ENCODE measurements at regions not wholly inside any gene's neighbourhood (a gene's known extent, or its start where the extent isn't known, plus 50 kb on each side); places are given as distances from the start of the nearest gene placed in this dataset.

DNA sequence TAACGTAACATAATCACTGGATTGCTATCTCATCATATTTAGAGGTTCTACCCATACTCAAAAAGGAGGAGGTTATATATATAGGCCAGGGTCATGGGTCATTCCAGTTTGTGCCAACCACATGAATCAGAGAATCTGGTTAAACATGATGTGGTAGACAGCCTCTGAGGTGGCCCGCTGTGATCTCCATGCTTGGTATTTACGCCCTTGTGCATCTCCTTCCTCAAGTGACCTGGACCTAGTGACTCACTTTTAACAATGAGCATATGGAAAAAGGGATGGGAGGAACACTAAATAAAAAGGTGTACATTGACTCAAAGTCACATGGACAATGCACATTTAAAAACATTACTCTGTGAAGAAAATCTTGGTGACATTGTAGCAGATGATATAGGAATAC is 77.7 kb upstream of the CTNND2 start:
- H3K4me3 ChIP-seq (ENCODE audit: extremely low read depth in 1 of 4, insufficient read depth in 2 of 4, low read depth in 3 of 4, low read length in 4 of 4) = no peak overlapping the region
- ChIA-PET CTCF (ENCODE audit: partially characterized antibody) (no interaction called here), POLR2A (ENCODE audit: partially characterized antibody) (no interaction called here)
- H3K14ac ChIP-seq (ENCODE audit: insufficient read length) = no peak overlapping the region
- H2BK12ac ChIP-seq (ENCODE audit: low read depth, low read length) = no peak overlapping the region
- no peak for FAIRE-seq
- H3K23me2 ChIP-seq (ENCODE audit: low read depth, low read length) = no peaks in the 10 kb centered on the region
- H3K4me1 ChIP-seq (replicated peaks in 1 of 4; ENCODE audit: control insufficient read depth in 3 of 4, insufficient read depth in 4 of 4, low read length in 3 of 4) = no peaks in the 10 kb centered on the region
- no peak overlapping the region for H4K5ac ChIP-seq (ENCODE audit: insufficient read length, low read depth, low read length)
- no peaks in the 10 kb centered on the region for H3K79me1 ChIP-seq (ENCODE audit: low read depth, low read length)
- H4K91ac ChIP-seq (replicated peaks; ENCODE audit: insufficient read length, low read length) = no peak overlapping the region
- no peak overlapping the region for H3K23ac ChIP-seq (ENCODE audit: insufficient read length)
- H3K36me3 ChIP-seq (ENCODE audit: control insufficient read depth in 2 of 4, insufficient read depth in 4 of 4, low read length in 3 of 4) = no peaks in the 10 kb centered on the region
- H2AK5ac ChIP-seq (ENCODE audit: low read depth, low read length) = no peak overlapping the region
- no peak overlapping the region for H2BK5ac ChIP-seq (ENCODE audit: low read depth, low read length)
- no peak overlapping the region for H2AFZ ChIP-seq (ENCODE audit: low read length)
- H3K18ac ChIP-seq (ENCODE audit: extremely low read depth, low read length) = no peak overlapping the region
- no peak overlapping the region for H4K8ac ChIP-seq (ENCODE audit: extremely low read depth, insufficient read depth, low read length)
- H4K20me1 ChIP-seq (replicated peaks in 1 of 2; ENCODE audit: control insufficient read depth in 1 of 2, insufficient read depth in 2 of 2, low read length in 2 of 2) = no peaks in the 10 kb centered on the region
- no peaks in the 10 kb centered on the region for H3K27me3 ChIP-seq (replicated peaks in 1 of 4; ENCODE audit: control insufficient read depth in 3 of 4, extremely low read depth in 1 of 4, insufficient read depth in 3 of 4, low read length in 3 of 4)
- H3K9ac ChIP-seq (replicated peaks in 1 of 4; ENCODE audit: extremely low read depth in 1 of 4, low read depth in 3 of 4, low read length in 3 of 4) = no peak overlapping the region
- H3K4ac ChIP-seq (replicated peaks; ENCODE audit: insufficient read length, low read depth, low read length) = no peak overlapping the region
- H3K27ac ChIP-seq (ENCODE audit: low read depth, low read length) = no peak overlapping the region
- no peak overlapping the region for H2BK120ac ChIP-seq (replicated peaks; ENCODE audit: low read depth, low read length)
- no peaks in the 10 kb centered on the region for H3K9me3 ChIP-seq (ENCODE audit: insufficient read depth in 2 of 2, low read depth in 1 of 2, low read length in 1 of 2)
- H3K56ac ChIP-seq (replicated peaks; ENCODE audit: insufficient read length, low read depth, low read length) = no peak overlapping the region
- H2BK15ac ChIP-seq (ENCODE audit: low read length) = no peak overlapping the region
- H2BK20ac ChIP-seq (ENCODE audit: low read length) = no peak overlapping the region
- 95% methylated on average over 3 of the region's 3 CpGs; no CpG with 5 or more reads in 1 of the 2 experiments for WGBS, 2 experiments (ENCODE audit: extremely low coverage in 1 of 2, insufficient coverage in 1 of 2, insufficient read length in 1 of 2, insufficient replicate concordance in 2 of 2, low coverage in 1 of 2, low lambda C conversion rate in 2 of 2, missing lambda C conversion rate in 1 of 2)
- no peak for DNase-seq (ENCODE audit: low read depth in 1 of 2, low spot score in 2 of 2)
- H3K79me2 ChIP-seq (ENCODE audit: control insufficient read depth in 1 of 2, insufficient read depth in 2 of 2, low read length in 2 of 2) = no peaks in the 10 kb centered on the region
- no peak overlapping the region for H3K4me2 ChIP-seq (ENCODE audit: insufficient read depth in 1 of 2, low read depth in 2 of 2, low read length in 2 of 2)
- TF ChIP-seq PHF8 (conservative IDR thresholded peaks at IDR 0.05; ENCODE audit: low read depth, low read length) (no peak), CBX8 (IDR thresholded peaks at IDR 0.05; ENCODE audit: borderline replicate concordance, low read depth, low read length) (no peak), SP2 (IDR thresholded peaks at IDR 0.05; ENCODE audit: low read length) (no peak), TAF7 (optimal IDR thresholded peaks at IDR 0.05; ENCODE audit: borderline replicate concordance, low read depth, low read length) (no peak), CHD2 (IDR thresholded peaks at IDR 0.05; ENCODE audit: low read length) (no peak), YY1 (IDR thresholded peaks at IDR 0.05; ENCODE audit: low read depth, low read length) (no peak), POU5F1 (IDR thresholded peaks at IDR 0.05; ENCODE audit: low read depth, low read length) (no peak), GABPA (IDR thresholded peaks at IDR 0.05; ENCODE audit: borderline replicate concordance, insufficient read depth, low read length) (no peak)
- TF ChIP-seq, protein P1, sequence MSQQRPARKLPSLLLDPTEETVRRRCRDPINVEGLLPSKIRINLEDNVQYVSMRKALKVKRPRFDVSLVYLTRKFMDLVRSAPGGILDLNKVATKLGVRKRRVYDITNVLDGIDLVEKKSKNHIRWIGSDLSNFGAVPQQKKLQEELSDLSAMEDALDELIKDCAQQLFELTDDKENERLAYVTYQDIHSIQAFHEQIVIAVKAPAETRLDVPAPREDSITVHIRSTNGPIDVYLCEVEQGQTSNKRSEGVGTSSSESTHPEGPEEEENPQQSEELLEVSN (IDR thresholded peaks at IDR 0.05) = no peak
- TF ChIP-seq, protein P2, sequence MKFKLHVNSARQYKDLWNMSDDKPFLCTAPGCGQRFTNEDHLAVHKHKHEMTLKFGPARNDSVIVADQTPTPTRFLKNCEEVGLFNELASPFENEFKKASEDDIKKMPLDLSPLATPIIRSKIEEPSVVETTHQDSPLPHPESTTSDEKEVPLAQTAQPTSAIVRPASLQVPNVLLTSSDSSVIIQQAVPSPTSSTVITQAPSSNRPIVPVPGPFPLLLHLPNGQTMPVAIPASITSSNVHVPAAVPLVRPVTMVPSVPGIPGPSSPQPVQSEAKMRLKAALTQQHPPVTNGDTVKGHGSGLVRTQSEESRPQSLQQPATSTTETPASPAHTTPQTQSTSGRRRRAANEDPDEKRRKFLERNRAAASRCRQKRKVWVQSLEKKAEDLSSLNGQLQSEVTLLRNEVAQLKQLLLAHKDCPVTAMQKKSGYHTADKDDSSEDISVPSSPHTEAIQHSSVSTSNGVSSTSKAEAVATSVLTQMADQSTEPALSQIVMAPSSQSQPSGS (IDR thresholded peaks at IDR 0.05; ENCODE audit: low read length) = no peak
- TF ChIP-seq, protein P3, sequence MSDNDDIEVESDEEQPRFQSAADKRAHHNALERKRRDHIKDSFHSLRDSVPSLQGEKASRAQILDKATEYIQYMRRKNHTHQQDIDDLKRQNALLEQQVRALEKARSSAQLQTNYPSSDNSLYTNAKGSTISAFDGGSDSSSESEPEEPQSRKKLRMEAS (IDR thresholded peaks at IDR 0.05) = no peak
- TF ChIP-seq, protein P4, sequence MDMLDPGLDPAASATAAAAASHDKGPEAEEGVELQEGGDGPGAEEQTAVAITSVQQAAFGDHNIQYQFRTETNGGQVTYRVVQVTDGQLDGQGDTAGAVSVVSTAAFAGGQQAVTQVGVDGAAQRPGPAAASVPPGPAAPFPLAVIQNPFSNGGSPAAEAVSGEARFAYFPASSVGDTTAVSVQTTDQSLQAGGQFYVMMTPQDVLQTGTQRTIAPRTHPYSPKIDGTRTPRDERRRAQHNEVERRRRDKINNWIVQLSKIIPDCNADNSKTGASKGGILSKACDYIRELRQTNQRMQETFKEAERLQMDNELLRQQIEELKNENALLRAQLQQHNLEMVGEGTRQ (IDR thresholded peaks at IDR 0.05; ENCODE audit: low read length) = no peak

Measured in H1 (cell line).